Fibroblast of lung (primary cell): ENCODE measurements at regions not wholly inside any gene's neighbourhood (a gene's known extent, or its start where the extent isn't known, plus 50 kb on each side); places are given as distances from the start of the nearest gene placed in this dataset.

ENCODE experiments used
- DNase-seq, 2 donors: peaks; one replicate each; pipeline versions ENCODE4 v3.0.0 to v3.0.0-alpha.2; 2010; ENCODE audit warnings: low read depth in 2 of 2
- H2AFZ ChIP-seq: 2 replicates; pipeline ENCODE4 v1.5.1; 2012; ENCODE audit warnings: low read length, control low read depth, inconsistent platforms
- H3K27ac ChIP-seq: 2 replicates; pipeline ENCODE4 v1.5.1; 2011; ENCODE audit warnings: low read length, control low read depth; ENCODE audit not compliant: insufficient read depth
- H3K27me3 ChIP-seq: 2 replicates; pipeline ENCODE4 v1.5.1; 2011; ENCODE audit warnings: mild to moderate bottlenecking, low read length; ENCODE audit not compliant: control insufficient read depth, insufficient read depth
- H3K36me3 ChIP-seq: 2 replicates; pipeline ENCODE4 v1.5.1; 2011; ENCODE audit warnings: low read length; ENCODE audit not compliant: control insufficient read depth, insufficient read depth
- H3K4me1 ChIP-seq: 2 replicates; pipeline ENCODE4 v1.5.1; 2011; ENCODE audit warnings: low read length; ENCODE audit not compliant: control insufficient read depth, insufficient read depth; ENCODE audit errors: extremely low read depth
- H3K4me2 ChIP-seq: 2 replicates; pipeline ENCODE4 v1.5.1; 2011; ENCODE audit warnings: low read length, control low read depth; ENCODE audit not compliant: insufficient read depth; ENCODE audit errors: extremely low read depth
- H3K4me3 ChIP-seq, 4 experiments: fragments of 200-600 bp in 1 of 4; sonication (generic) in 1 of 4; replicated peaks in 1 of 4; 2 replicates each; pipeline ENCODE4 v1.5.1; 2011 to 2016; ENCODE audit warnings: low read length in 4 of 4, low read depth in 3 of 4, mild to moderate bottlenecking in 3 of 4, control low read depth in 2 of 4, inconsistent platforms in 1 of 4, mixed read lengths in 1 of 4; ENCODE audit not compliant: insufficient read depth in 1 of 4; ENCODE audit errors: control extremely low read depth in 1 of 4
- H3K79me2 ChIP-seq: 2 replicates; pipeline ENCODE4 v1.5.1; 2012; ENCODE audit warnings: mild to moderate bottlenecking, low read length, inconsistent platforms; ENCODE audit not compliant: control insufficient read depth, insufficient read depth
- H3K9ac ChIP-seq: 2 replicates; pipeline ENCODE4 v1.5.1; 2011; ENCODE audit warnings: mild to moderate bottlenecking, low read length, control low read depth; ENCODE audit not compliant: insufficient read depth
- H3K9me3 ChIP-seq: 2 replicates; pipeline ENCODE4 v1.5.1; 2012; ENCODE audit warnings: low read depth, low read length; ENCODE audit not compliant: control insufficient read depth, insufficient read depth
- H4K20me1 ChIP-seq: 2 replicates; pipeline ENCODE4 v1.5.1; 2011; ENCODE audit warnings: low read length; ENCODE audit not compliant: control insufficient read depth, insufficient read depth; ENCODE audit errors: extremely low read depth
- CTCF ChIP-seq, 2 donors: IDR thresholded peaks in 1 of 2; conservative IDR thresholded peaks in 1 of 2; 1 replicate in 1 of 2; 2 replicates in 1 of 2; pipeline ENCODE4 v1.5.1; 2011 to 2012; ENCODE audit warnings: low read length in 2 of 2, control low read depth in 1 of 2, inconsistent platforms in 1 of 2, low read depth in 1 of 2, mild to moderate bottlenecking in 1 of 2
- EZH2 ChIP-seq: IDR thresholded peaks from 2 replicates; pipeline ENCODE4 v1.5.1; 2012; ENCODE audit warnings: low read length, control low read depth, mild to moderate bottlenecking; ENCODE audit errors: missing control alignments

- Histone ChIP-seq H4K20me1 (no peaks in the 10 kb centered on the region), H3K27me3 (no peaks in the 10 kb centered on the region), H3K27ac (no peak overlapping the region), H3K9ac (no peak overlapping the region), H3K4me1 (no peaks in the 10 kb centered on the region), H3K4me3 (no peak overlapping the region), H3K9me3 (no peaks in the 10 kb centered on the region), H3K4me2 (no peak overlapping the region), H2AFZ (no peak overlapping the region), H3K79me2 (no peaks in the 10 kb centered on the region), H3K36me3 (no peaks in the 10 kb centered on the region)
- TF ChIP-seq EZH2 = no peak
- TF ChIP-seq CTCF (conservative IDR thresholded peaks at IDR 0.05 in 1 of 2, IDR thresholded peaks at IDR 0.05 in 1 of 2; ENCODE audit: low read depth in 1 of 2, low read length in 2 of 2) = no peak
- DNase-seq = no peak
Measured at GRCh38 chr1:229167318-229167717, 103.6 kb upstream of the RAB4A start.

- no peaks in the 10 kb centered on the region for H3K79me2 ChIP-seq
- no peaks in the 10 kb centered on the region for H3K36me3 ChIP-seq
- no peaks in the 10 kb centered on the region for H3K4me1 ChIP-seq
- no peak overlapping the region for H3K4me2 ChIP-seq
- H2AFZ ChIP-seq = no peak overlapping the region
- no peak for DNase-seq
- TF ChIP-seq CTCF (conservative IDR thresholded peaks at IDR 0.05 in 1 of 2, IDR thresholded peaks at IDR 0.05 in 1 of 2; ENCODE audit: low read depth in 1 of 2, low read length in 2 of 2) = no peak
- no peak for TF ChIP-seq EZH2
- no peak overlapping the region for H3K9ac ChIP-seq
- H3K27ac ChIP-seq = no peak overlapping the region
- no peaks in the 10 kb centered on the region for H3K9me3 ChIP-seq
- no peak overlapping the region for H3K4me3 ChIP-seq
- H4K20me1 ChIP-seq = no peaks in the 10 kb centered on the region
- no peaks in the 10 kb centered on the region for H3K27me3 ChIP-seq
Measured at GRCh38 chr1:229169399-229169798, 101.5 kb upstream of the RAB4A start.

- no peak for DNase-seq
- no peak overlapping the region for H2AFZ ChIP-seq
- H3K27ac ChIP-seq = no peak overlapping the region
- TF ChIP-seq EZH2 (no peak), CTCF (conservative IDR thresholded peaks at IDR 0.05 in 1 of 2, IDR thresholded peaks at IDR 0.05 in 1 of 2; ENCODE audit: low read depth in 1 of 2, low read length in 2 of 2) (no peak)
- H3K79me2 ChIP-seq = no peaks in the 10 kb centered on the region
- H3K4me3 ChIP-seq = no peak overlapping the region
- H3K4me1 ChIP-seq = no peaks in the 10 kb centered on the region
- no peaks in the 10 kb centered on the region for H3K27me3 ChIP-seq
- no peaks in the 10 kb centered on the region for H3K9me3 ChIP-seq
- H3K4me2 ChIP-seq = no peak overlapping the region
- H3K9ac ChIP-seq = no peak overlapping the region
- H3K36me3 ChIP-seq = no peaks in the 10 kb centered on the region
- no peaks in the 10 kb centered on the region for H4K20me1 ChIP-seq
Measured at GRCh38 chr1:229170274-229170673, 100.6 kb upstream of the RAB4A start.
